ENCODE measurements at regions not wholly inside any gene's neighbourhood (a gene's known extent, or its start where the extent isn't known, plus 50 kb on each side); places are given as distances from the start of the nearest gene placed in this dataset.
"Not testable (repeated sequence)": the region's sequence is repeated elsewhere in the genome, so short reads cannot be mapped to it uniquely, and the experiment has no call there.

DNA sequence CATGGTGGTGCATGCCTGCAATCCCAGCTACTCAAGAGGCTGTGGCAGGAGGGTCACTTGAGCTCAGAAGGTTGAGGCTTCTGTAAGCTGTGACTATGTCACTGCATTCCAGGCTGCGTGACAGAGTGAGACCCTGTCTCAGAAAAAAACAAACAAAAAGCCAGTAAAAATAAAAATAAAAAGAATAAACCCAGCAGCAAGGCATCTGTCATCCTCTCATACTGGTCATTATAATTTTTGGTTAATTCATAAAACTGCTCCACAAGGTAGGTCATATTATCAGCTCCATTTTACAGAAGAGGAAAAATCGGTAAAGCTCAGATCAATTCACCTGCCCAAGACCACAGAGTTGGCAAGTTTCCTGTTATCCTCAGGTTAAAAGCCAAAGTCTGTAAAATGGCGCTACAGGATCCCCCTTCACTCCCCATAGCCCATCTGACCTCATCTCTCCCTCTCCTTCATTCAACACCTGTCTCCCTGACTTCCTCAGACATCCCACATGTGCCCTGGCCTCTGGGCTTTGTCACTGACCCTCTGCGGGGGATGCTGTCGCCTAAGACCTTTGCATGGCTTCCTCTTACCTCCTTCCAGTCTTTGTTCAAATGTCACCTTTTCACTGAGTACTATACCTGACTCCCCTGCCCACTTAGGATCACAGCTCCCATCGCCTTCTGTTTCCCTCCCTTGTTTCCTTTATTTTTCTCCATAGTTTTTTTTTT lies 213.2 kb upstream of the ZNF217 start:
- H3K9me3 Mint-ChIP-seq: no peaks in the 10 kb centered on the region
- H3K36me3 Mint-ChIP-seq (ENCODE audit: low read depth): no peaks in the 10 kb centered on the region
- H3K4me1 Mint-ChIP-seq: no peaks in the 10 kb centered on the region
- DNase-seq: no peak
- H3K27me3 Mint-ChIP-seq: no peaks in the 10 kb centered on the region
- no peak overlapping the region for H3K4me3 Mint-ChIP-seq
- intact Hi-C loops (cut with micrococcal nuclease): no loop called here
- peak overlapping the region; percentile 6 for H3K27ac Mint-ChIP-seq

DNA sequence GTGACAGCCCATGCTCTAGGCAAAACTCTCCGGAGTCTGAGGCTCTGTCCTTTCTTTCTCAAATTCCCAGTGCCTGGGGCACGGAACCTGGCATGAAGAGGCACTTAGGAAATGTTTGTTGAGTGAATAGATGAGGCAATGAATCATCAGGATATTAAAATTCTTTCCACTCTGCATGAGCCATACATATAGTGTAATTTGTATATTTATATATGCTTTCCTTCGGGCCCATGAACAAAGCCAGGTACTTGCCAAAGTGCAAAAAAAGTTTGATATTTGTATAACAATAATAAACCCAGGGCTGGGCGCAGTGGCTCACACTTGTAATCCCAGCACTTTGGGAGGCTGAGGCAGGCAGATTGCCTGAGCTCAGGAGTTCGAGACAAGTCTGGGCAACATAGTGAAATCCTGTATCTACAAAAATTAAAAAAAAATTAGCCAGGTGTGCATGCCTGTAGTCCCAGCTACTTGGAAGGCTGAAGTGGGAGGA lies 212.3 kb upstream of the ZNF217 start:
- Mint-ChIP-seq H3K36me3 (ENCODE audit: low read depth) (no peaks in the 10 kb centered on the region), H3K4me3 (no peak overlapping the region), H3K27me3 (no peaks in the 10 kb centered on the region), H3K27ac (no peak overlapping the region), H3K9me3 (no peaks in the 10 kb centered on the region), H3K4me1 (no peaks in the 10 kb centered on the region)
- no peak for DNase-seq
- intact Hi-C loops (cut with micrococcal nuclease): no loop called here

GRCh38 chr20:53804920-53805894 lies 211.6 kb upstream of the ZNF217 start:
- Mint-ChIP-seq H3K9me3 (no peaks in the 10 kb centered on the region), H3K4me3 (no peak overlapping the region), H3K36me3 (ENCODE audit: low read depth) (no peaks in the 10 kb centered on the region), H3K27me3 (no peaks in the 10 kb centered on the region), H3K4me1 (no peaks in the 10 kb centered on the region), H3K27ac (no peak overlapping the region)
- intact Hi-C loops (cut with micrococcal nuclease): no loop called here
- no peak for DNase-seq

DNA sequence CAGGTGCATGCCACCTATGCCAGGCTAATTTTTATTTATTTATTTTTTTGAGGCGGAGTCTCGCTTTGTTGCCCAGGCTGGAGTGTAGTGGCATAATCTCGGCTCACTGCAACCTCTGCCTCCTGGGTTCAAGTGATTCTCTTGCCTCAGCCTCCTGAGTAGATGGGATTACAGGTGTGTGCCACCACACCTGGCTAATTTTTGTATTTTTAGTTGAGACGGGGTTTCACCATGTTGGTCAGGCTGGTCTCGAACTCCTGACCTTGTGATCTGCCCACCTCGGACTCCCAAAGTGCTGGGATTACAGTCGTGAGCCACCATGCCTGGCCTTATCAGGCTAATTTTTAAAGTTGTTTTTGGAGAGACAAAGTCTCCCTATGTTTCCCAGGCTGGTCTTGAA lies 210.7 kb upstream of the ZNF217 start:
- H3K27me3 Mint-ChIP-seq; DNase-seq; H3K27ac Mint-ChIP-seq; H3K9me3 Mint-ChIP-seq; H3K36me3 Mint-ChIP-seq (ENCODE audit: low read depth); intact Hi-C loops (cut with micrococcal nuclease); H3K4me1 Mint-ChIP-seq; H3K4me3 Mint-ChIP-seq: not testable (repeated sequence)

DNA sequence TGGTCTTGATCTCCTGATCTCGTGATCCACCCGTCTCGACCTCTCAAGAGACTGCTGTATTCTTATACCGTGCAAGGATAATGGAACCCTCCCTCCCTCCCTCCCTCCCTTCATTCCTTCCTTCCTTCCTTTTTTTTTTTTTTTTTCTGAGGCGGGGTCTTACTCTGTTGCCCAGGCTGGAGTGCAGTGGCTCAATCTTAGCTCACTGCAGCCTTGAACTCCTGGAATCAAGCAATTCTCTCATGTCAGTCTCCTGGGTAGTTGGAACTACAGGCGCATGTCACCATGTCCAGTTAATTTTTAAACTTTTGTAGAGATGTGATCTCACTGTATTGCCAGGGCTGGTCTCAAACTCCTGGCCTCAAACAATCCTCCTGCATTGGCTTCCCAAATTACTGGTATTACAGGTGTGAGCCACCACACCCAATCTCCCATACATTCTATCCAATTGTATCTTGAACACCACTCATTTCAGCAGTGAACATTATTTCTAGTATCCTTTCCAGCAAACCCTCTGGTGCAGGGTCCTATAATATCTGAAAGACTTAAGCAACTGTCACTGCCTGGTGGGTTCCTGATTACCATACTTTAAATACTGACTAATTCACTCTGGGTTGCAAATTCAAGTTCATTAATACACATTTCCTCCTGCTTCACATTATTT lies 210.0 kb upstream of the ZNF217 start:
- Mint-ChIP-seq H3K27me3 (no peaks in the 10 kb centered on the region), H3K4me3 (no peak overlapping the region), H3K27ac (no peak overlapping the region), H3K36me3 (ENCODE audit: low read depth) (no peaks in the 10 kb centered on the region), H3K9me3 (no peaks in the 10 kb centered on the region), H3K4me1 (no peaks in the 10 kb centered on the region)
- no peak for DNase-seq
- intact Hi-C loops (cut with micrococcal nuclease): no loop called here

GRCh38 chr20:53801609-53802370 lies 208.2 kb upstream of the ZNF217 start:
- Mint-ChIP-seq H3K27ac (no peak overlapping the region), H3K27me3 (no peaks in the 10 kb centered on the region), H3K4me3 (no peak overlapping the region), H3K9me3 (peaks cover 4% of the 10 kb centered on the region), H3K36me3 (ENCODE audit: low read depth) (no peaks in the 10 kb centered on the region), H3K4me1 (no peaks in the 10 kb centered on the region)
- no peak for DNase-seq
- intact Hi-C loops (cut with micrococcal nuclease): no loop called here

DNA sequence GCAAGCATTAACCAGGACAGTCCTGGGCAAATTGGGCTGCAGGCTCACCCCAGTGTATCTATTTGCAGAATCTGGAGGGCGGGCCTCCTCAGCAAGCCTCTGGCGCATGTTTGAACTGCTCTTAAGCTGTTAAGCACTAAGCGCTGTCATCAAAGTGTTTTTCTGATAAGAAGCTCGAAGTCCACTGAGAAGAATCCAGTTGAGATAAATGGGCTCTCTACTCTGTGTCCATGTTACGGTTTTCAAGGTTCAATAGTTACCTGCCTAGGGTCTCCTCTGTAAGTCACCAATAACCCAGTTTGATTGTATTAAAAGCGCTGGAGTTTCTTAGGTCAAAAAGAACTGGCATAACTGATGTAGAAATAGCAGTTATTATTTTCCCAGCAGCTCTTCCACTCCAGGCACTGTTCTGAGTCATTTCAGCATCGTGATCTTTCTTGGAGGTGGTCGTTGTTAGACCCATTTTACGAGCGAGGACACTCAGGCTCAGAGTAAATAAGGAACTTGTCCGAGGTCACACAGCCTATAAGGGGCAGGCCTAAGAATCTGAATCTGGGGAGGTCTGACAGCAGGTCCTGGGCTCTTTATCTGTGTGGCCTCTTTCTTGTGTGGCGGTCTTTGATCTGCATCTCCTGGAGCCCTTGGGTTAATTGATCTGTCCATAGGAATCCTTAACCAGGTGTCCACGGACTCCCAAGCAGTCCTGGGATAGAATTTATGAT lies 207.4 kb upstream of the ZNF217 start:
- H3K4me1 Mint-ChIP-seq: no peaks in the 10 kb centered on the region
- no peaks in the 10 kb centered on the region for H3K36me3 Mint-ChIP-seq (ENCODE audit: low read depth)
- intact Hi-C loops (cut with micrococcal nuclease): no loop called here
- no peaks in the 10 kb centered on the region for H3K27me3 Mint-ChIP-seq
- no peak overlapping the region for H3K27ac Mint-ChIP-seq
- peaks cover 4% of the 10 kb centered on the region for H3K9me3 Mint-ChIP-seq
- H3K4me3 Mint-ChIP-seq: no peak overlapping the region
- no peak for DNase-seq

DNA sequence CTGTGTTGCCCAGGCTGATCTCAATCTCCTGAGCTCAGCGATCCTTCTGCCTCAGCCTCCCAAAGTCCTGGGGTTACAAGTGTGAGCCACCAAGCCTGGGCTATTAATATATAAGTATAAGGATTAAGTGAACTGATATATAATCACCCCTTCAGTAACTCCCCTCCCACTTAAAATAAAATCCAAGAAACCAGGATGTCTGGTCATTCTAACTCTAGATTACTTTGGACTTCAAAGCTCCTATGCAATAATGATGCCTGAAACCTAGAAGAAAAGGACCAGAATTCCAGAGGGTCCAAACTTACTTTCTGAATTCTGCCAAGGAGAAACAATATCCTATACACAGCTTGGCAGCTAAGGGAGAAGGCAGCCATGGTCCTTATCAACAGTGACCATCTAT lies 206.8 kb upstream of the ZNF217 start:
- Mint-ChIP-seq H3K9me3 (peaks cover 4% of the 10 kb centered on the region), H3K27ac (no peak overlapping the region), H3K4me1 (no peaks in the 10 kb centered on the region), H3K36me3 (ENCODE audit: low read depth) (no peaks in the 10 kb centered on the region), H3K27me3 (no peaks in the 10 kb centered on the region), H3K4me3 (no peak overlapping the region)
- intact Hi-C loops (cut with micrococcal nuclease): no loop called here
- no peak for DNase-seq

- Mint-ChIP-seq H3K9me3 (peaks cover 4% of the 10 kb centered on the region), H3K4me1 (no peaks in the 10 kb centered on the region), H3K27ac (no peak overlapping the region), H3K36me3 (ENCODE audit: low read depth) (no peaks in the 10 kb centered on the region), H3K4me3 (no peak overlapping the region), H3K27me3 (no peaks in the 10 kb centered on the region)
- DNase-seq: no peak
- intact Hi-C loops (cut with micrococcal nuclease): no loop called here
These were observed 203.4 kb upstream of the ZNF217 start for GRCh38 chr20:53797085-53797484.

- DNase-seq: no peak
- H3K9me3 Mint-ChIP-seq: peaks cover 4% of the 10 kb centered on the region
- no peaks in the 10 kb centered on the region for H3K27me3 Mint-ChIP-seq
These were observed 201.5 kb upstream of the ZNF217 start for GRCh38 chr20:53795170-53795569.

GRCh38 chr20:53794529-53795115 lies 201.0 kb upstream of the ZNF217 start:
- Mint-ChIP-seq H3K27me3 (no peaks in the 10 kb centered on the region), H3K36me3 (ENCODE audit: low read depth) (no peaks in the 10 kb centered on the region), H3K27ac (no peak overlapping the region), H3K9me3 (peaks cover 4% of the 10 kb centered on the region), H3K4me3 (no peak overlapping the region), H3K4me1 (peaks cover 3% of the 10 kb centered on the region)
- intact Hi-C loops (cut with micrococcal nuclease): no loop called here
- no peak for DNase-seq

More at GRCh38 chr20:53795170-53795569, 201.5 kb upstream of the ZNF217 start:
- Mint-ChIP-seq H3K4me1 (no peaks in the 10 kb centered on the region), H3K4me3 (no peak overlapping the region), H3K27ac (no peak overlapping the region), H3K36me3 (ENCODE audit: low read depth) (no peaks in the 10 kb centered on the region)
- intact Hi-C loops (cut with micrococcal nuclease): no loop called here

- no peak overlapping the region for H3K4me3 Mint-ChIP-seq
- H3K4me1 Mint-ChIP-seq: peaks cover 7% of the 10 kb centered on the region
- no peak for DNase-seq
- H3K36me3 Mint-ChIP-seq (ENCODE audit: low read depth): no peaks in the 10 kb centered on the region
- peaks cover 4% of the 10 kb centered on the region for H3K9me3 Mint-ChIP-seq
- no peak overlapping the region for H3K27ac Mint-ChIP-seq
- no peaks in the 10 kb centered on the region for H3K27me3 Mint-ChIP-seq
- intact Hi-C loops (cut with micrococcal nuclease): no loop called here
These were observed 200.2 kb upstream of the ZNF217 start for GRCh38 chr20:53793783-53794383.

Measured in activated CD4-positive, alpha-beta T cell treated with anti-CD3 and anti-CD28 coated beads, Interleukin-2, amount 10 ng/mL, durations not matched to agents 24 days and 14 days (primary cell).